ENCODE measurements at regions not wholly inside any gene's neighbourhood (a gene's known extent, or its start where the extent isn't known, plus 50 kb on each side); places are given as distances from the start of the nearest gene placed in this dataset.

GRCh38 chr1:4856396-4856795 is 202.0 kb downstream of the AJAP1 start:
- Histone ChIP-seq H3K9me3 (peaks cover 0 to 3% (median 0%) of the 10 kb centered on the region in 4 donors), H3K4me3 (no peak overlapping the region), H3K4me1 (no peaks in the 10 kb centered on the region), H3K27me3 (no peaks in the 10 kb centered on the region), H3K36me3 (no peaks in the 10 kb centered on the region), H3K27ac (no peak overlapping the region)
- no peak for DNase-seq
- WGBS, 2 donors = 74 to 88% methylated on average over 3 of the region's 3 CpGs
- intact Hi-C loops (cut with DNase I) = no loop called here
- TF ChIP-seq CTCF (IDR thresholded peaks at IDR 0.05) = no peak
- TF ChIP-seq POLR2A (IDR thresholded peaks at IDR 0.05) = no peak
- no peak for TF ChIP-seq EP300 (IDR thresholded peaks at IDR 0.05)
- no peak for TF ChIP-seq POLR2AphosphoS5 (IDR thresholded peaks at IDR 0.05)

- intact Hi-C loops (cut with DNase I) = no loop called here
- WGBS, 2 donors = 81 to 83% methylated on average over 8 of the region's 8 CpGs
- Histone ChIP-seq H3K36me3 (no peaks in the 10 kb centered on the region), H3K27me3 (no peaks in the 10 kb centered on the region), H3K4me1 (no peaks in the 10 kb centered on the region), H3K4me3 (no peak overlapping the region), H3K9me3 (peaks cover 0 to 3% (median 0%) of the 10 kb centered on the region in 4 donors), H3K27ac (no peak overlapping the region)
- TF ChIP-seq POLR2A (IDR thresholded peaks at IDR 0.05) (no peak), POLR2AphosphoS5 (IDR thresholded peaks at IDR 0.05) (no peak)
- DNase-seq = no peak
These were observed 200.0 kb downstream of the AJAP1 start for GRCh38 chr1:4854367-4854766.

- intact Hi-C loops (cut with DNase I) = no loop called here
- Histone ChIP-seq H3K9me3 (peaks cover 0 to 3% (median 0%) of the 10 kb centered on the region in 4 donors), H3K36me3 (no peaks in the 10 kb centered on the region), H3K4me1 (no peaks in the 10 kb centered on the region), H3K27ac (no peak overlapping the region), H3K27me3 (no peaks in the 10 kb centered on the region), H3K4me3 (no peak overlapping the region)
- no peak for TF ChIP-seq EP300 (IDR thresholded peaks at IDR 0.05)
- no peak for TF ChIP-seq POLR2A (IDR thresholded peaks at IDR 0.05)
- TF ChIP-seq POLR2AphosphoS5 (IDR thresholded peaks at IDR 0.05) = no peak
- no peak for TF ChIP-seq CTCF (IDR thresholded peaks at IDR 0.05)
- DNase-seq = no peak
- 83 to 86% methylated on average over 5 of the region's 5 CpGs for WGBS, 2 donors
These were observed 199.5 kb downstream of the AJAP1 start for GRCh38 chr1:4853904-4854303.

GRCh38 chr1:4851385-4852065 is 197.1 kb downstream of the AJAP1 start:
- TF ChIP-seq EP300 (IDR thresholded peaks at IDR 0.05) = no peak
- TF ChIP-seq CTCF (IDR thresholded peaks at IDR 0.05) = no peak
- TF ChIP-seq POLR2A (IDR thresholded peaks at IDR 0.05) = no peak
- no peak for TF ChIP-seq POLR2AphosphoS5 (IDR thresholded peaks at IDR 0.05)
- Histone ChIP-seq H3K9me3 (peaks cover 0 to 3% (median 0%) of the 10 kb centered on the region in 4 donors), H3K4me1 (no peaks in the 10 kb centered on the region), H3K27ac (no peak overlapping the region), H3K36me3 (no peaks in the 10 kb centered on the region), H3K4me3 (no peak overlapping the region), H3K27me3 (no peaks in the 10 kb centered on the region)
- intact Hi-C loops (cut with DNase I) = no loop called here
- 74 to 82% methylated on average over 8 of the region's 8 CpGs for WGBS, 2 donors
- no peak for DNase-seq

- Histone ChIP-seq H3K27me3 (no peaks in the 10 kb centered on the region), H3K4me1 (no peaks in the 10 kb centered on the region), H3K9me3 (no peaks in the 10 kb centered on the region), H3K4me3 (no peak overlapping the region), H3K27ac (no peak overlapping the region), H3K36me3 (no peaks in the 10 kb centered on the region)
- intact Hi-C loops (cut with DNase I) = no loop called here
- 46 to 53% methylated on average over 4 of the region's 4 CpGs for WGBS, 2 donors
- no peak for DNase-seq
- no peak for TF ChIP-seq POLR2AphosphoS5 (IDR thresholded peaks at IDR 0.05)
- no peak for TF ChIP-seq CTCF (IDR thresholded peaks at IDR 0.05)
- TF ChIP-seq POLR2A (IDR thresholded peaks at IDR 0.05) = no peak
- TF ChIP-seq EP300 (IDR thresholded peaks at IDR 0.05) = no peak
These were observed 194.0 kb downstream of the AJAP1 start for GRCh38 chr1:4848431-4848830.
